ENCODE measurements at regions not wholly inside any gene's neighbourhood (a gene's known extent, or its start where the extent isn't known, plus 50 kb on each side); places are given as distances from the start of the nearest gene placed in this dataset.
"Not testable (repeated sequence)": the region's sequence is repeated elsewhere in the genome, so short reads cannot be mapped to it uniquely, and the experiment has no call there.

DNA sequence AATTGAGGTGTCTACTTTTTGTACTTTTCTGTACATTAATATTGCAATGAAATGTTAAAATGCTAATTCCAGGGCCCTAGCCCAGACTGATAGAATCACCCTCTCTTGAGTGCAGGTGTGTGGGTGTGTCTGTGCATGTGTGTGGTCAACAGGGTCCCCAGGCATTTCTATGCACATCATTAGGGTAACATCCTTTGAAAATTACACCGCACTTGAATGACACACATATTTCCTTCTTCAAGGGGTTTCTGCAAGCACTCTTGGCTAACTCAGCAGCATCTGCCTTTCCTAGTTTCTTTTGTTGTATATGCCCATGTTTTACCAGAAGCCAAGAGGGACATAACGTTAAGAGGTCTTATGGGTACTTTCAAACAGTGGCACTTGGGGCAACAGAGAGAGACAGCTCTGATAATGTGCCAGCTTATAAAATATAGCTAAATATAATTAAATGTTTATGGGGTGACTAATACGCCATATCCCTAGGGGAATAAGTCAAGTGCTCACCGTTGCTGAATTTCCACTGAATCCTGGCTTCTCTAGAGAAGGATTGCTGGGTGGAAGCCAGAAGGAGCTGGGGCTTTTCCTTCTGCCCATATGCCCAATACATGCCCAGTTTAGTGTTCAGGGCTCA, 54.5 kb upstream of the LRIG1 start:
- Histone ChIP-seq H3K9ac (ENCODE audit: low read length in 3 of 3) (no peak overlapping the region), H3K4me1 (ENCODE audit: control insufficient read depth in 2 of 3, insufficient read depth in 2 of 3, low read depth in 1 of 3, low read length in 3 of 3) (no peaks in the 10 kb centered on the region), H3K4me3 (ENCODE audit: low read length in 3 of 3) (no peak overlapping the region), H3K27ac (ENCODE audit: low read depth in 2 of 2, low read length in 2 of 2) (no peak overlapping the region), H3K36me3 (ENCODE audit: control insufficient read depth in 2 of 3, insufficient read depth in 3 of 3, low read length in 3 of 3) (no peaks in the 10 kb centered on the region), H3K9me3 (ENCODE audit: control insufficient read depth in 2 of 3, insufficient read depth in 1 of 3, low read length in 3 of 3) (no peaks in the 10 kb centered on the region), H3K27me3 (ENCODE audit: control insufficient read depth, insufficient read depth, low read length) (no peaks in the 10 kb centered on the region)
- no peak for FAIRE-seq
- TF ChIP-seq, protein P1, sequence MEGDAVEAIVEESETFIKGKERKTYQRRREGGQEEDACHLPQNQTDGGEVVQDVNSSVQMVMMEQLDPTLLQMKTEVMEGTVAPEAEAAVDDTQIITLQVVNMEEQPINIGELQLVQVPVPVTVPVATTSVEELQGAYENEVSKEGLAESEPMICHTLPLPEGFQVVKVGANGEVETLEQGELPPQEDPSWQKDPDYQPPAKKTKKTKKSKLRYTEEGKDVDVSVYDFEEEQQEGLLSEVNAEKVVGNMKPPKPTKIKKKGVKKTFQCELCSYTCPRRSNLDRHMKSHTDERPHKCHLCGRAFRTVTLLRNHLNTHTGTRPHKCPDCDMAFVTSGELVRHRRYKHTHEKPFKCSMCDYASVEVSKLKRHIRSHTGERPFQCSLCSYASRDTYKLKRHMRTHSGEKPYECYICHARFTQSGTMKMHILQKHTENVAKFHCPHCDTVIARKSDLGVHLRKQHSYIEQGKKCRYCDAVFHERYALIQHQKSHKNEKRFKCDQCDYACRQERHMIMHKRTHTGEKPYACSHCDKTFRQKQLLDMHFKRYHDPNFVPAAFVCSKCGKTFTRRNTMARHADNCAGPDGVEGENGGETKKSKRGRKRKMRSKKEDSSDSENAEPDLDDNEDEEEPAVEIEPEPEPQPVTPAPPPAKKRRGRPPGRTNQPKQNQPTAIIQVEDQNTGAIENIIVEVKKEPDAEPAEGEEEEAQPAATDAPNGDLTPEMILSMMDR (IDR thresholded peaks at IDR 0.05; ENCODE audit: borderline replicate concordance, extremely low read depth, insufficient read depth) = no peak
- no peak for DNase-seq
- intact Hi-C loops (cut with DNase I) = no loop called here

DNA sequence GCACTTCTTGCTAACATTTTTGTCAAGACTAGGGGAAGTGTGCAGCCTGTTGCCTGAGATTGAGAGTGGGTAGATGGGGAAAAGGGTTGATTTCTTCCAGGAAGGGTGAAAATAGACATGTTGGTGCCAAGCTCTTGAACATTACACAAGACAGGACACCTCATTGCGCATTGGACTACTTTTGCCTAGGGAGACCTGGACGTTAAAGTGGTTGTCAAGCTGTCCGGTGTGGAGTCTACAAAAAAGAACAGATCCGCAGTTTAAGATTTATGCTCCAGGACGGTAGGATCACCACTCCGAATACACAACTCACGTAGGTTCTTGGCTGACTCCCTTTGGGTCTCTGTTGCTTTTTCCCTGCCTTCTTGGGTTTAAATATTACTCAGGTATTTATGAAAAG, 56.3 kb upstream of the LRIG1 start:
- no peak for DNase-seq
- TF ChIP-seq, protein P1 (IDR thresholded peaks at IDR 0.05; ENCODE audit: borderline replicate concordance, extremely low read depth, insufficient read depth) = no peak
- no peak for FAIRE-seq
- Histone ChIP-seq H3K27ac (ENCODE audit: low read depth in 2 of 2, low read length in 2 of 2) (no peak overlapping the region), H3K4me3 (ENCODE audit: low read length in 3 of 3) (no peak overlapping the region), H3K4me1 (ENCODE audit: control insufficient read depth in 2 of 3, insufficient read depth in 2 of 3, low read depth in 1 of 3, low read length in 3 of 3) (no peaks in the 10 kb centered on the region), H3K36me3 (ENCODE audit: control insufficient read depth in 2 of 3, insufficient read depth in 3 of 3, low read length in 3 of 3) (no peaks in the 10 kb centered on the region), H3K9ac (ENCODE audit: low read length in 3 of 3) (no peak overlapping the region), H3K9me3 (ENCODE audit: control insufficient read depth in 2 of 3, insufficient read depth in 1 of 3, low read length in 3 of 3) (no peaks in the 10 kb centered on the region), H3K27me3 (ENCODE audit: control insufficient read depth, insufficient read depth, low read length) (no peaks in the 10 kb centered on the region)
- intact Hi-C loops (cut with DNase I) = no loop called here

DNA sequence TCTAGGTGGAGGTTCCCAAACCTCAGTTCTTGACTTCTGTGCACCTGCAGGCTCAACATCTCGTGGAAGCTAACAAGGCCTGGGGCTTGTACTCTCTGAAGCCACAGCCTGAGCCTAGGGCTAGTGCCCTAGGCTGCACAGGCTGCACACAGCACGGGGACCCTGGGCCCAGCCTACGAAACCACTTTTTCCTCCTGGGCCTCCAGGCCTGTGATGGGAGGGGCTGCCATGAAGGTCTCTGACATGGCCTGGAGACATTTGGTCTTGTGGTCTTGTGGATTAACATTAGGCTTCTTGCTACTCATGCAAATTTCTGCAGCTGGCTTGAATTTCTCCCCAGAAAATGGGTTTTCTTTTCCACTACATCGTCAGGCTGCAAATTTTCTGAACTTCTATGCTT, 59.1 kb upstream of the LRIG1 start:
- FAIRE-seq; H3K4me3 ChIP-seq (ENCODE audit: low read length in 3 of 3); H3K27ac ChIP-seq (ENCODE audit: low read depth in 2 of 2, low read length in 2 of 2); intact Hi-C loops (cut with DNase I); H3K36me3 ChIP-seq (ENCODE audit: control insufficient read depth in 2 of 3, insufficient read depth in 3 of 3, low read length in 3 of 3); H3K9ac ChIP-seq (ENCODE audit: low read length in 3 of 3); H3K4me1 ChIP-seq (ENCODE audit: control insufficient read depth in 2 of 3, insufficient read depth in 2 of 3, low read depth in 1 of 3, low read length in 3 of 3); DNase-seq; H3K9me3 ChIP-seq (ENCODE audit: control insufficient read depth in 2 of 3, insufficient read depth in 1 of 3, low read length in 3 of 3); H3K27me3 ChIP-seq (ENCODE audit: control insufficient read depth, insufficient read depth, low read length): not testable (repeated sequence)

DNA sequence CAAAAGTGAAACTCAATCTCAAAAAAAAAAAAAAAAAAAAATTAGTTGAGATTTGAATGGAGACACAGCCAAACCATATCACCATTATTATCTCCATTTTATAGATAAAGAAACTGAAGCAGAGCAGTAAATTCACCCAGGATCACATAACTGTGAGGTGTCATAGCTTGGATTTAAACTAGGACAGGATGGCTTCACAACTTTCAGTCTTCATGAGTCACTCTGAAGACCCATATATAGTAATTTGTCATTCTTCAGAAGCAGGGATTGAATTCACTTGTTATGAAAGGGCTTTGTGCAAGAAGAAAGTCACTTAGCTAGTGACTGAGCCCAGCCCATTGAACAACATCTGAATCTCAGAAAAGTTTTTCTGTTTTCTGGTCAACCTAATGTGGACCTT, 60.5 kb upstream of the LRIG1 start:
- H3K36me3 ChIP-seq (ENCODE audit: control insufficient read depth in 2 of 3, insufficient read depth in 3 of 3, low read length in 3 of 3) = no peaks in the 10 kb centered on the region
- no peaks in the 10 kb centered on the region for H3K27me3 ChIP-seq (ENCODE audit: control insufficient read depth, insufficient read depth, low read length)
- H3K9ac ChIP-seq (ENCODE audit: low read length in 3 of 3) = no peak overlapping the region
- no peak overlapping the region for H3K27ac ChIP-seq (ENCODE audit: low read depth in 2 of 2, low read length in 2 of 2)
- DNase-seq (no peak), FAIRE-seq (no peak)
- no peaks in the 10 kb centered on the region for H3K9me3 ChIP-seq (ENCODE audit: control insufficient read depth in 2 of 3, insufficient read depth in 1 of 3, low read length in 3 of 3)
- no peaks in the 10 kb centered on the region for H3K4me1 ChIP-seq (ENCODE audit: control insufficient read depth in 2 of 3, insufficient read depth in 2 of 3, low read depth in 1 of 3, low read length in 3 of 3)
- no peak overlapping the region for H3K4me3 ChIP-seq (ENCODE audit: low read length in 3 of 3)
- TF ChIP-seq, protein P1 (IDR thresholded peaks at IDR 0.05; ENCODE audit: borderline replicate concordance, extremely low read depth, insufficient read depth) = no peak
- intact Hi-C loops (cut with DNase I) = no loop called here

Measured in kidney (tissue), 13 donors.